ENCODE measurements at regions not wholly inside any gene's neighbourhood (a gene's known extent, or its start where the extent isn't known, plus 50 kb on each side); places are given as distances from the start of the nearest gene placed in this dataset.

GRCh38 chr16:79687249-79688130 lies 87.0 kb upstream of the MAF start:
- H3K4me1 ChIP-seq (ENCODE audit: control insufficient read depth, insufficient read depth, low read length, poor library complexity, severe bottlenecking): no peaks in the 10 kb centered on the region
- H3K4me3 Mint-ChIP-seq: no peak overlapping the region
- H3K27me3 ChIP-seq (ENCODE audit: control insufficient read depth, insufficient read depth, low read length): peaks cover 3% of the 10 kb centered on the region
- H3K27ac ChIP-seq (ENCODE audit: insufficient read depth, low read length, poor library complexity, severe bottlenecking): no peak overlapping the region
- H3K27ac Mint-ChIP-seq: no peak overlapping the region
- H3K4me1 Mint-ChIP-seq: no peaks in the 10 kb centered on the region
- DNase-seq: no peak
- H3K36me3 Mint-ChIP-seq: no peaks in the 10 kb centered on the region
- no peak for ATAC-seq (ENCODE audit: low read depth in 2 of 2)
- no peaks in the 10 kb centered on the region for H3K9me3 ChIP-seq (ENCODE audit: control insufficient read depth in 2 of 2, low read length in 2 of 2)
- peaks cover 4% of the 10 kb centered on the region for H3K27me3 Mint-ChIP-seq
- no peak overlapping the region for H3K4me3 ChIP-seq (ENCODE audit: low read depth, low read length)
- H3K9me3 Mint-ChIP-seq: peaks cover 0 to 4% (median 0%) of the 10 kb centered on the region in 7 donors
- H3K36me3 ChIP-seq (ENCODE audit: control insufficient read depth, insufficient read depth, low read length): no peaks in the 10 kb centered on the region

GRCh38 chr16:79685871-79686270 lies 85.3 kb upstream of the MAF start:
- no peaks in the 10 kb centered on the region for H3K36me3 Mint-ChIP-seq

DNA sequence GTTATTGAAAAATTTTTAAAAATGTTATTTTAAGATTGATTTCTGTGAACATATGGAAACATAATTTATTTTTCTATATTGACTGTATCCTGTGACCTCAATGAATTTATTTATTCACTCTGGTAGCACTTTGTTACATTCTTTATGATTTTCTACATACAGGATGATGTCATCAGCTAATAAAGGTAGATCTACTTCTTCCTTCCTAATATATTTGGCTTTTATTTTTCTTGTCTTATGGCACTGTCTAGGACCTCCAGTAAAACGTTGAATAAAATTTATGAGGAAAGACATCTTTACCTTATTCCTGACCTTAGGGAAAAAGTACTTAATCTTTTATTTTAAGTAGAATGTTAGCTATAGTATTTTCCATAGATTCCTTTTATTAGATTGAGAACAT lies 78.8 kb upstream of the MAF start:
- H3K27me3 Mint-ChIP-seq: peaks cover 4% of the 10 kb centered on the region
- no peak overlapping the region for H3K27ac ChIP-seq (ENCODE audit: insufficient read depth, low read length, poor library complexity, severe bottlenecking)
- H3K4me1 Mint-ChIP-seq: peaks cover 0 to 4% (median 0%) of the 10 kb centered on the region in 4 donors
- no peak for DNase-seq
- no peak overlapping the region for H3K4me3 ChIP-seq (ENCODE audit: low read depth, low read length)
- ATAC-seq (ENCODE audit: low read depth in 2 of 2): no peak
- no peaks in the 10 kb centered on the region for H3K36me3 Mint-ChIP-seq
- H3K9me3 Mint-ChIP-seq: peaks cover 0 to 1% (median 0%) of the 10 kb centered on the region in 7 donors
- H3K27ac Mint-ChIP-seq: no peak overlapping the region
- H3K27me3 ChIP-seq (ENCODE audit: control insufficient read depth, insufficient read depth, low read length): no peaks in the 10 kb centered on the region
- no peaks in the 10 kb centered on the region for H3K4me1 ChIP-seq (ENCODE audit: control insufficient read depth, insufficient read depth, low read length, poor library complexity, severe bottlenecking)
- H3K4me3 Mint-ChIP-seq: no peak overlapping the region
- no peaks in the 10 kb centered on the region for H3K36me3 ChIP-seq (ENCODE audit: control insufficient read depth, insufficient read depth, low read length)
- H3K9me3 ChIP-seq (ENCODE audit: control insufficient read depth in 2 of 2, low read length in 2 of 2): peaks cover 0 to 2% of the 10 kb centered on the region in 2 experiments

More at GRCh38 chr16:79685871-79686270, 85.3 kb upstream of the MAF start:
- Histone ChIP-seq H3K36me3 (ENCODE audit: control insufficient read depth, insufficient read depth, low read length) (no peaks in the 10 kb centered on the region), H3K9me3 (ENCODE audit: control insufficient read depth in 2 of 2, low read length in 2 of 2) (no peaks in the 10 kb centered on the region), H3K27ac (ENCODE audit: insufficient read depth, low read length, poor library complexity, severe bottlenecking) (no peak overlapping the region), H3K4me3 (ENCODE audit: low read depth, low read length) (no peak overlapping the region), H3K27me3 (ENCODE audit: control insufficient read depth, insufficient read depth, low read length) (no peaks in the 10 kb centered on the region), H3K4me1 (ENCODE audit: control insufficient read depth, insufficient read depth, low read length, poor library complexity, severe bottlenecking) (no peaks in the 10 kb centered on the region)
- no peak overlapping the region for H3K4me3 Mint-ChIP-seq
- no peak overlapping the region for H3K27ac Mint-ChIP-seq
- H3K9me3 Mint-ChIP-seq: peaks cover 0 to 1% (median 0%) of the 10 kb centered on the region in 7 donors
- DNase-seq (no peak), ATAC-seq (ENCODE audit: low read depth in 2 of 2) (no peak)
- H3K4me1 Mint-ChIP-seq: no peaks in the 10 kb centered on the region
- H3K27me3 Mint-ChIP-seq: peaks cover 4% of the 10 kb centered on the region

GRCh38 chr16:79677799-79678530 lies 77.4 kb upstream of the MAF start:
- H3K27me3 Mint-ChIP-seq: peaks cover 4% of the 10 kb centered on the region
- Histone ChIP-seq H3K36me3 (ENCODE audit: control insufficient read depth, insufficient read depth, low read length) (no peaks in the 10 kb centered on the region), H3K4me3 (ENCODE audit: low read depth, low read length) (no peak overlapping the region), H3K27me3 (ENCODE audit: control insufficient read depth, insufficient read depth, low read length) (no peaks in the 10 kb centered on the region), H3K27ac (ENCODE audit: insufficient read depth, low read length, poor library complexity, severe bottlenecking) (no peak overlapping the region), H3K9me3 (ENCODE audit: control insufficient read depth in 2 of 2, low read length in 2 of 2) (peaks cover 0 to 2% of the 10 kb centered on the region in 2 experiments), H3K4me1 (ENCODE audit: control insufficient read depth, insufficient read depth, low read length, poor library complexity, severe bottlenecking) (no peaks in the 10 kb centered on the region)
- H3K36me3 Mint-ChIP-seq: no peaks in the 10 kb centered on the region
- no peak overlapping the region for H3K27ac Mint-ChIP-seq
- ATAC-seq (ENCODE audit: low read depth in 2 of 2): no peak
- peaks cover 0 to 4% (median 0%) of the 10 kb centered on the region in 4 donors for H3K4me1 Mint-ChIP-seq
- no peak overlapping the region for H3K4me3 Mint-ChIP-seq
- peaks cover 0 to 1% (median 0%) of the 10 kb centered on the region in 7 donors for H3K9me3 Mint-ChIP-seq
- peak in 1 of 3 donors; percentile 17 for DNase-seq

- Mint-ChIP-seq H3K27me3 (peaks cover 4% of the 10 kb centered on the region), H3K9me3 (peaks cover 0 to 13% (median 1%) of the 10 kb centered on the region in 7 donors), H3K4me3 (no peak overlapping the region), H3K4me1 (peaks cover 0 to 4% (median 1%) of the 10 kb centered on the region in 4 donors), H3K27ac (no peak overlapping the region), H3K36me3 (no peaks in the 10 kb centered on the region)
- Histone ChIP-seq H3K27ac (ENCODE audit: insufficient read depth, low read length, poor library complexity, severe bottlenecking) (no peak overlapping the region), H3K36me3 (ENCODE audit: control insufficient read depth, insufficient read depth, low read length) (no peaks in the 10 kb centered on the region), H3K27me3 (ENCODE audit: control insufficient read depth, insufficient read depth, low read length) (peaks cover under 1% of the 10 kb centered on the region), H3K4me1 (ENCODE audit: control insufficient read depth, insufficient read depth, low read length, poor library complexity, severe bottlenecking) (no peaks in the 10 kb centered on the region), H3K4me3 (ENCODE audit: low read depth, low read length) (no peak overlapping the region), H3K9me3 (ENCODE audit: control insufficient read depth in 2 of 2, low read length in 2 of 2) (no peaks in the 10 kb centered on the region)
- ATAC-seq (ENCODE audit: low read depth in 2 of 2) (no peak), DNase-seq (no peak)
Measured at GRCh38 chr16:79673635-79674034, 73.1 kb upstream of the MAF start.

- H3K27me3 ChIP-seq (ENCODE audit: control insufficient read depth, insufficient read depth, low read length): peaks cover 8% of the 10 kb centered on the region
- Mint-ChIP-seq H3K27me3 (peaks cover 4% of the 10 kb centered on the region), H3K4me1 (peaks cover 0 to 2% (median 0%) of the 10 kb centered on the region in 4 donors), H3K4me3 (no peak overlapping the region), H3K9me3 (peaks cover 0 to 17% (median 1%) of the 10 kb centered on the region in 7 donors), H3K27ac (no peak overlapping the region), H3K36me3 (no peaks in the 10 kb centered on the region)
- H3K4me3 ChIP-seq (ENCODE audit: low read depth, low read length): no peak overlapping the region
- DNase-seq (no peak), ATAC-seq (ENCODE audit: low read depth in 2 of 2) (no peak)
- H3K9me3 ChIP-seq (ENCODE audit: control insufficient read depth in 2 of 2, low read length in 2 of 2): no peaks in the 10 kb centered on the region
- H3K27ac ChIP-seq (ENCODE audit: insufficient read depth, low read length, poor library complexity, severe bottlenecking): no peak overlapping the region
- H3K4me1 ChIP-seq (ENCODE audit: control insufficient read depth, insufficient read depth, low read length, poor library complexity, severe bottlenecking): no peaks in the 10 kb centered on the region
- H3K36me3 ChIP-seq (ENCODE audit: control insufficient read depth, insufficient read depth, low read length): no peaks in the 10 kb centered on the region
Measured at GRCh38 chr16:79672524-79672923, 72.0 kb upstream of the MAF start.

- Mint-ChIP-seq H3K4me3 (no peak overlapping the region), H3K9me3 (peaks cover 0 to 17% (median 1%) of the 10 kb centered on the region in 7 donors), H3K27ac (no peak overlapping the region), H3K4me1 (peaks cover 0 to 2% (median 0%) of the 10 kb centered on the region in 4 donors), H3K27me3 (peaks cover 15% of the 10 kb centered on the region), H3K36me3 (no peaks in the 10 kb centered on the region)
- DNase-seq (no peak), ATAC-seq (ENCODE audit: low read depth in 2 of 2) (no peak)
- H3K9me3 ChIP-seq (ENCODE audit: control insufficient read depth in 2 of 2, low read length in 2 of 2): no peaks in the 10 kb centered on the region
- no peak overlapping the region for H3K27ac ChIP-seq (ENCODE audit: insufficient read depth, low read length, poor library complexity, severe bottlenecking)
- no peaks in the 10 kb centered on the region for H3K4me1 ChIP-seq (ENCODE audit: control insufficient read depth, insufficient read depth, low read length, poor library complexity, severe bottlenecking)
- H3K27me3 ChIP-seq (ENCODE audit: control insufficient read depth, insufficient read depth, low read length): peaks cover 8% of the 10 kb centered on the region
- no peaks in the 10 kb centered on the region for H3K36me3 ChIP-seq (ENCODE audit: control insufficient read depth, insufficient read depth, low read length)
- no peak overlapping the region for H3K4me3 ChIP-seq (ENCODE audit: low read depth, low read length)
Measured at GRCh38 chr16:79668502-79668901, 68.0 kb upstream of the MAF start.

Data from CD4-positive, CD25-positive, alpha-beta regulatory T cell (primary cell).